ENCODE measurements at regions not wholly inside any gene's neighbourhood (a gene's known extent, or its start where the extent isn't known, plus 50 kb on each side); places are given as distances from the start of the nearest gene placed in this dataset.
"Not testable (repeated sequence)": the region's sequence is repeated elsewhere in the genome, so short reads cannot be mapped to it uniquely, and the experiment has no call there.

DNA sequence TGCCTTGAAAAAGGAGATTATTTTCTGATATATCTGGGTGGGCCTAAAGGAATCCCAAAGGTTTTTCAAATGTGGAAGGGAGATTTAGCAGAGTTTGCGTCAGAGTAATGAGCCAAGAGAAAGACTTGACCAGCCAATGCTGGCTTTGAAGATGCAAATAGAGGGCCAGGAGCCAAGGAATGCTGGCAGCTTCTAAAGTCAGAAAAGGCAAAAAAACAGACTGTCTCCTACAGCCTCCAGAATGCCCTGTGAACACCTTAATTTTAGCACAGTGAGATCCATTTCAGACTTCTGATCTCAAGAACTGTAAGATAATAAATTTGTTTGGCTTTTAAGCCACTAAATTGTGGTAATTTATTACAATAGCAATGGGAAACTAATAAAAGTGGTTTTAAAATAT, 122.6 kb upstream of the FREM1 start:
- ATAC-seq: no peak

DNA sequence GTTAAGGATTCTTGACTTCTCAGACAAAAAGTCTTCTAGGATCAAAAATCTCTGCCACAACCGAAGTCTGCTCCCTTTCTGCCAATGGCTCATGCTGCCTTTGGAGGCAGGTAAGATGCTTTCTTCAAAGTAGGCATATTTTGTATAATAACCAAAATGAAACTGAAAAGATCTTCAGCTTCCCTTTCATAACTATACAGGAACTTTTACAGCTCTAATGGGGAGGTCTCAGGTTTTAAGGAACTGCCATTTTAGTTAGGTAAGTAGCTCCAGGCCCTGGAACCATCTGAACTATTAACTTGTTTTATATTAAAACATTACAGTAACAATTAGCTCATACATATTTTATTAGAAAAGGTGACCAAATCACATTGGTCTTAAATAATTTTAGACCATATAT, 110.9 kb upstream of the FREM1 start:
- no peak for ATAC-seq

- ATAC-seq: no peak
These were observed 107.9 kb upstream of the FREM1 start for GRCh38 chr9:15018096-15018637.

- no peak for ATAC-seq
These were observed 100.4 kb upstream of the FREM1 start for GRCh38 chr9:15010581-15010980.

- ATAC-seq: no peak
These were observed 97.5 kb upstream of the FREM1 start for GRCh38 chr9:15007698-15008097.

DNA sequence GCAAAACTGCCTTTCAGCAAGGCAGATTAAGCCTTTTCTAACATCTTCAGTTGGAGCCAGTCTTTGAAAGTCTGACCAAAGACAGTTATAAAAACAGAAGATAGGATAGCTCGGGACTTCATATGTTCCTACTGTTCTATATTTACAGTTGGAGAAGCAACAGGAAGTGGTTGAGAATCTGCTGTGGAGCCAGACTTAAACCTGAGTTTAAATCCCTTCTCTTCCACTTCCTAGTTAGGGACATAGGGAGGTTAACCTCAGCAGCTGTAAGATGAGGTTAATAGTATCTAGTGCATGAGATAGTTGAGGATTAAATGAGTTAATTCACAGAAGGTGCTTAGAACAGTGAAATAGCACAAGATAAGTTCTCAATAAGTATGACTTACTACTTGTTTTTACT, 84.5 kb upstream of the FREM1 start:
- ATAC-seq: no peak

- ATAC-seq: no peak
These were observed 83.8 kb upstream of the FREM1 start for GRCh38 chr9:14993901-14994554.

DNA sequence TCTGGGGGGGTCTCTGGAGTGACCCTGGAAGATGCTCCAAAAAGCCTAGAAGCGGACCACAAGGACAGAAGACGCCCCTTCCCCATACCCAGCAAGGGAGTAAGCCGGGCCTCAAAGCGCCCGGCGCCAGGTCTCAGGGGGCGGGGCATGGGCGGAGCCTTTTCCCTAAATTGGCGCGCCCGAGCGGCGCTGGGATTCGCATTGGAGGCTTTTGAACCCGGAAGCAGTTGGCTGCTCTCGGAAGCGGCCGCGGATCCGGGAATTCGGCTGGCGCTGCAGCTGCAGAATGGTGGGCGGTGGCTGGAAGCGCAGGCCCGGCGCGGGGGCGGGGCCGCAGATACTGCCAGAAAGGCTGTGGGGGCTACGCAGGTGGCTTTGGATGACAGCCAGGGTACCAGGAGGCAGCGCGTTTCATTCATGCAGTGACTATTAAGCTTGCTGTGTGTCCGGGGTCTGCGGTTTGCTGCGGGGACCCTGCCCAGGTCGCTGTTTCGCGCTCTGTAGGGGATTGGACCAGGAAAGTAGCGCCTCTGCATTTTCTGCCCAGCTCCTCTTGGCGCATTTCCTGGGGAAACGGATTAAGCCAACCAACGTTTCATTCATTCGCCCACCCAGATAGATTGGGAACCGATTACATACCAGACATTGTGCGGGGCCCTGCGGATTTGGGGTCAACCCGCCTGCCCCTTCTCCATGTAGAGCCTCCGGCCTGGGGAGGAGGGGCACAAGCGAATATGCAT, 83.0 kb upstream of the FREM1 start:
- peak; percentile 46 to 55 for ATAC-seq

DNA sequence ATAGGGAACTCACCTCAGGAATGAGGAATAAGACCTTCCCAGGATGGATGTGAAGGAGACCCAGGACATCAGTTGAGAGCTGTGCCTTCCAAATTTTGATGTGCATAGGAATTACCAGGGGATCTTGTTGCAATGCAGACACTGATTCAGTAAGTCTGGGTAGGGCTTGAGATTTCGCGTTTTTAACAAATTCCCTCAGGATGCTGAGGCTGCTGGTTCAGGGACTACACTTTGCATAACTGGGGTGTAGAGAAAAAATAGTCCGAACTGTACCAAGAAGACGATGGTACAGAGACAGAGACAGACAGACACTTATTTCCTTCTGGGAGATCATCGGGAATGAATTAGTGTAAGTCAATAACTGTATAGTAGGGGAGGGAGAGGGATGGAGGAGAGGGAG, 82.3 kb upstream of the FREM1 start:
- no peak for ATAC-seq

DNA sequence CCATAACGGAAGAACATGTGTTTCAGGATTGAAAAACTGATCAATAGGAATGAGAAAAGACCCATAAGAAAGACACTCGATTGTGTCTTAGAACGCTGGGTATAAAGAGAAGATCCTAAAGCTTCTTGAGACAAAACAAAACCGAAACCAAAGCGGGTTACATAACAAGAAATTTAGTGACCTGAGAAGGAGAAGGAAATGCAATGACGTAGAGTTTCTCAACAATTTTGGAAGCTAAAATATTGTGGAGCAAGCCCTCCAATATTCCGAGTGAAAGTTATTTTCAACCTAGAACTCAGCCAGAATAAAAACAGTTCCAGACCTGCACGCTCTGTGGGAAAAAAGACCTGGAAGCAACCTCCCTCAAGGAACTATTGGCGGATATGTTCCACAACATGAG, 81.9 kb upstream of the FREM1 start:
- no peak for ATAC-seq

DNA sequence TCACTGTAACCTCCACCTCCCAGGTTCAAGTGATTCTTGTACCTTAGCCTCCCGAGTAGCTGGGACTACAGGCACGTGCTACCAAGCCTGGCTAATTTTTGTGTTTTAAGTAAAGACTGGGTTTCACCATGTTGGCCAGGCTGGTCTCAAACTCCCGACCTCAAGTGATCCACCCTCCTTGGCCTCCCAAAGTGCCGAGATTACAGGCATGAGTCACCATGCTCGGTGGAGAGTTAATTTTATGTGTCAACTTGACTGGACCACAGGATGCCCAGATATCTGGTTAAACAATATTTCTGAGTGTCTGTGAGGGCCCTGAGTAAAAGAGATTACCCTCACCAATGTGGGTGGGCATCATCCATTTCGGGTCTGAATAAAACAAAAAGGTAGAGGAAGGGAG, 80.4 kb upstream of the FREM1 start:
- ATAC-seq: not testable (repeated sequence)

GRCh38 chr9:14989811-14990210, 79.6 kb upstream of the FREM1 start:
- no peak for ATAC-seq

- ATAC-seq: not testable (repeated sequence)
These were observed 79.1 kb upstream of the FREM1 start for GRCh38 chr9:14989336-14989735.

- peak; percentile 53 to 55 for ATAC-seq
These were observed 77.6 kb upstream of the FREM1 start for GRCh38 chr9:14987858-14988257.

GRCh38 chr9:14985419-14985818, 75.2 kb upstream of the FREM1 start:
- ATAC-seq: no peak

- ATAC-seq: no peak
These were observed 73.4 kb upstream of the FREM1 start for GRCh38 chr9:14983599-14983998.

- no peak for ATAC-seq
These were observed 71.2 kb upstream of the FREM1 start for GRCh38 chr9:14981291-14981950.

GRCh38 chr9:14978022-14979000, 68.1 kb upstream of the FREM1 start:
- ATAC-seq: no peak

GRCh38 chr9:14967450-14968321, 57.5 kb upstream of the FREM1 start:
- no peak for ATAC-seq

- no peak for ATAC-seq
These were observed 52.1 kb upstream of the FREM1 start for GRCh38 chr9:14962193-14962882.
